Loucy (cell line): ENCODE measurements at regions not wholly inside any gene's neighbourhood (a gene's known extent, or its start where the extent isn't known, plus 50 kb on each side); places are given as distances from the start of the nearest gene placed in this dataset.

Experiments used
- H2AFZ ChIP-seq: fragments of 200-600 bp; sonication (generic); 2 replicates; pipeline ENCODE4 v1.6.0; 2016; ENCODE audit warnings: antibody characterized with exemption, mild to moderate bottlenecking, low read length, moderate library complexity
- H3F3A ChIP-seq: fragments of 200-600 bp; 2 replicates; pipeline ENCODE4 v1.6.0; 2016; ENCODE audit warnings: antibody characterized with exemption, low read depth, mild to moderate bottlenecking
- H3K27me3 ChIP-seq: fragments of 200-600 bp; sonication (generic); 2 replicates; pipeline ENCODE4 v1.6.1; 2014; ENCODE audit warnings: low read length, mild to moderate bottlenecking; ENCODE audit not compliant: insufficient read depth, poor library complexity, severe bottlenecking
- H3K36me3 ChIP-seq: fragments of 200-600 bp; sonication (generic); 2 replicates; pipeline ENCODE4 v1.6.1; 2016; ENCODE audit warnings: low read length; ENCODE audit not compliant: insufficient read depth
- H3K4me1 ChIP-seq: fragments of 200-600 bp; sonication (generic); 2 replicates; pipeline ENCODE4 v1.5.1; 2014; ENCODE audit warnings: low read length, mild to moderate bottlenecking; ENCODE audit not compliant: insufficient read depth, poor library complexity, severe bottlenecking
- H3K4me2 ChIP-seq: fragments of 200-600 bp; sonication (generic); 2 replicates; pipeline ENCODE4 v1.6.0; 2014; ENCODE audit warnings: antibody characterized with exemption, low read length, low read depth, mild to moderate bottlenecking; ENCODE audit not compliant: poor library complexity, severe bottlenecking
- H3K4me3 ChIP-seq: fragments of 200-600 bp; sonication (generic); 2 replicates; pipeline ENCODE4 v1.5.1; 2014; ENCODE audit warnings: low read length, mild to moderate bottlenecking, mixed read lengths; ENCODE audit not compliant: poor library complexity, severe bottlenecking
- H3K79me2 ChIP-seq: fragments of 200-600 bp; sonication (generic); 2 replicates; pipeline ENCODE4 v1.6.1; 2014; ENCODE audit warnings: low read length; ENCODE audit not compliant: insufficient read depth
- H3K9ac ChIP-seq: fragments of 200-600 bp; sonication (generic); 2 replicates; pipeline ENCODE4 v1.6.0; 2014; ENCODE audit warnings: mild to moderate bottlenecking, low read depth, low read length, moderate library complexity; ENCODE audit not compliant: poor library complexity, severe bottlenecking
- H3K9me2 ChIP-seq: fragments of 200-600 bp; sonication (generic); replicated peaks from 2 replicates; pipeline ENCODE4 v1.6.1; 2016; ENCODE audit warnings: low read depth, low read length, mixed read lengths
- H3K9me3 ChIP-seq: fragments of 200-600 bp; sonication (generic); 2 replicates; pipeline ENCODE4 v1.6.1; 2014; ENCODE audit warnings: mild to moderate bottlenecking, antibody characterized with exemption, low read length, low read depth; ENCODE audit not compliant: insufficient read depth
- H4K20me1 ChIP-seq: fragments of 200-600 bp; sonication (generic); 2 replicates; pipeline ENCODE4 v1.6.0; 2014; ENCODE audit warnings: antibody characterized with exemption, low read length, mild to moderate bottlenecking; ENCODE audit not compliant: insufficient read depth, poor library complexity, severe bottlenecking
- CTCF ChIP-seq: fragments of 200-600 bp; sonication (generic); conservative IDR thresholded peaks from 2 replicates; pipeline ENCODE4 v1.5.1; 2014; ENCODE audit warnings: mild to moderate bottlenecking, antibody characterized with exemption, low read length
- EZH2phosphoT487 ChIP-seq: fragments of 200-600 bp; IDR thresholded peaks from 2 replicates; pipeline ENCODE4 v1.6.1; 2018; ENCODE audit warnings: antibody characterized with exemption, mild to moderate bottlenecking, moderate library complexity, borderline replicate concordance

GRCh38 chr5:32504989-32505596 lies 60.6 kb upstream of the ZFR start:
- Histone ChIP-seq H2AFZ (peak overlapping the region; percentile 18), H3K9ac (peak overlapping the region; percentile 63), H3K9me3 (no peaks in the 10 kb centered on the region), H3K4me2 (peak overlapping the region; percentile 86), H3K36me3 (no peaks in the 10 kb centered on the region), H3K4me1 (peaks cover 37% of the 10 kb centered on the region), H4K20me1 (no peaks in the 10 kb centered on the region), H3K27me3 (no peaks in the 10 kb centered on the region), H3K79me2 (no peaks in the 10 kb centered on the region; the same call in 1 of the 2 replicates), H3K4me3 (peak overlapping the region; percentile 66), H3F3A (peaks cover 9% of the 10 kb centered on the region), H3K9me2 (no peaks in the 10 kb centered on the region)
- TF ChIP-seq CTCF, result no peak
- no peak for TF ChIP-seq EZH2phosphoT487

- Histone ChIP-seq H3K4me3 (peak overlapping the region; percentile 66), H3K9me3 (no peaks in the 10 kb centered on the region), H4K20me1 (no peaks in the 10 kb centered on the region), H3K9me2 (no peaks in the 10 kb centered on the region), H3K36me3 (no peaks in the 10 kb centered on the region), H2AFZ (peak overlapping the region; percentile 6; the same call in 1 of the 2 replicates), H3K4me2 (peak overlapping the region; percentile 86), H3K79me2 (no peaks in the 10 kb centered on the region; the same call in 1 of the 2 replicates), H3K27me3 (no peaks in the 10 kb centered on the region), H3K4me1 (peaks cover 41% of the 10 kb centered on the region), H3F3A (peaks cover 9% of the 10 kb centered on the region), H3K9ac (peak overlapping the region; percentile 58)
- no peak for TF ChIP-seq EZH2phosphoT487
- no peak for TF ChIP-seq CTCF
Observed at GRCh38 chr5:32504329-32504988, 59.9 kb upstream of the ZFR start.

- H3K27me3 ChIP-seq, result no peaks in the 10 kb centered on the region
- peaks cover 52% of the 10 kb centered on the region for H3K4me1 ChIP-seq
- H3K9me3 ChIP-seq, result no peaks in the 10 kb centered on the region
- no peaks in the 10 kb centered on the region for H3K36me3 ChIP-seq
- H3K4me2 ChIP-seq, result no peak overlapping the region
- H3K79me2 ChIP-seq, result no peaks in the 10 kb centered on the region; the same call in 1 of the 2 replicates
- H4K20me1 ChIP-seq, result no peaks in the 10 kb centered on the region
- no peaks in the 10 kb centered on the region for H3K9me2 ChIP-seq
- H3F3A ChIP-seq, result peaks cover 9% of the 10 kb centered on the region
- H2AFZ ChIP-seq, result no peak overlapping the region
- H3K9ac ChIP-seq, result no peak overlapping the region
- TF ChIP-seq EZH2phosphoT487 (no peak), CTCF (no peak)
- H3K4me3 ChIP-seq, result no peak overlapping the region
Observed at GRCh38 chr5:32503261-32503660, 58.7 kb upstream of the ZFR start.
